Prostate gland (tissue), 2 donors: ENCODE measurements at regions not wholly inside any gene's neighbourhood (a gene's known extent, or its start where the extent isn't known, plus 50 kb on each side); places are given as distances from the start of the nearest gene placed in this dataset.
"Not testable (repeated sequence)": the region's sequence is repeated elsewhere in the genome, so short reads cannot be mapped to it uniquely, and the experiment has no call there.

ENCODE experiments used
- DNase-seq: peaks from one replicate; pipeline ENCODE4 v3.0.0-alpha.2; 2019; ENCODE audit warnings: low spot score
- H3K27ac ChIP-seq, 2 donors: fragments of 200-600 bp; sonication (generic); 2 replicates each; pipeline ENCODE4 v1.5.1; 2017 to 2019
- H3K27me3 ChIP-seq: fragments of 200-600 bp; sonication (generic); replicated peaks from 2 replicates; pipeline ENCODE4 v1.5.1; 2019; ENCODE audit not compliant: insufficient read depth
- H3K36me3 ChIP-seq, 2 donors: fragments of 200-600 bp; sonication (generic); 1 replicate in 1 of 2; 2 replicates in 1 of 2; pipeline versions ENCODE4 v1.5.1 to v1.8.1; 2017 to 2019
- H3K4me1 ChIP-seq: fragments of 200-600 bp; sonication (generic); replicated peaks from 2 replicates; pipeline ENCODE4 v1.5.1; 2019
- H3K4me3 ChIP-seq, 2 donors: fragments of 200-600 bp; sonication (generic); 2 replicates each; pipeline ENCODE4 v1.5.1; 2017 to 2019
- H3K9me3 ChIP-seq: fragments of 200-600 bp; sonication (generic); 2 replicates; pipeline ENCODE4 v1.5.1; 2017
- CTCF ChIP-seq, 4 experiments: fragments of 200-600 bp in 2 of 4; fragments of 450-650 bp in 2 of 4; sonication (generic) in 2 of 4; IDR thresholded peaks; 1 replicate in 3 of 4; 2 replicates in 1 of 4; pipeline ENCODE4 v1.5.1; 2016 to 2019; ENCODE audit warnings: antibody characterized with exemption in 4 of 4, mild to moderate bottlenecking in 2 of 4, moderate library complexity in 2 of 4
- POLR2A ChIP-seq: fragments of 450-650 bp; IDR thresholded peaks from one replicate; pipeline ENCODE4 v1.6.1; 2016; ENCODE audit warnings: antibody characterized with exemption, mild to moderate bottlenecking
- POLR2AphosphoS5 ChIP-seq: sonication (generic); formaldehyde crosslinking; IDR thresholded peaks from one replicate; pipeline ENCODE4 v1.6.1; 2017; ENCODE audit warnings: antibody characterized with exemption
- WGBS: methylation state at CpG from one replicate; pipeline ENCODE4 v1.1.5; 2018; 5-methylcytosine and 5-hydroxymethylcytosine counted together
- intact Hi-C: fragments of 100-400 bp; cut with DNase I; formaldehyde crosslinking; loops from one replicate; pipeline ENCODE4 v1.14.2; 2022

GRCh38 chr13:110818747-110819146 is 96.1 kb downstream of the ANKRD10 start:
- Histone ChIP-seq H3K27ac (no peak overlapping the region), H3K4me1 (no peaks in the 10 kb centered on the region), H3K27me3 (no peaks in the 10 kb centered on the region), H3K36me3 (no peaks in the 10 kb centered on the region), H3K9me3 (no peaks in the 10 kb centered on the region), H3K4me3 (no peak overlapping the region)
- no peak for TF ChIP-seq POLR2A
- TF ChIP-seq CTCF (IDR thresholded peaks at IDR 0.05) = no peak
- TF ChIP-seq POLR2AphosphoS5 = no peak
- intact Hi-C loops = loop anchor here (2.0 to 5.0 kb wide), 3 partner anchors 99 to 226 kb away; partner anchors contain the start of gene ANKRD10
- DNase-seq = no peak
- WGBS = 82% methylated on average over 8 of the region's 8 CpGs

GRCh38 chr13:110819203-110820014 is 95.5 kb downstream of the ANKRD10 start:
- no peaks in the 10 kb centered on the region for H3K27me3 ChIP-seq
- H3K27ac ChIP-seq = no peak overlapping the region
- peak; percentile 95 to 96 (median 96) for TF ChIP-seq CTCF (IDR thresholded peaks at IDR 0.05)
- no peak for TF ChIP-seq POLR2A
- TF ChIP-seq POLR2AphosphoS5 = peak; percentile 45
- peak; percentile 67 for DNase-seq
- no peaks in the 10 kb centered on the region for H3K4me1 ChIP-seq
- WGBS = 35% methylated on average over 17 of the region's 17 CpGs
- intact Hi-C loops = loop anchor here (2.0 to 5.0 kb wide), 3 partner anchors 98 to 227 kb away; partner anchors contain the start of gene ANKRD10
- no peaks in the 10 kb centered on the region for H3K9me3 ChIP-seq
- no peak overlapping the region for H3K4me3 ChIP-seq
- H3K36me3 ChIP-seq = no peaks in the 10 kb centered on the region

- DNase-seq = no peak
- Histone ChIP-seq H3K27me3 (no peaks in the 10 kb centered on the region), H3K4me3 (no peak overlapping the region), H3K27ac (no peak overlapping the region), H3K4me1 (no peaks in the 10 kb centered on the region), H3K9me3 (no peaks in the 10 kb centered on the region), H3K36me3 (no peaks in the 10 kb centered on the region)
- intact Hi-C loops = no loop called here
- TF ChIP-seq POLR2AphosphoS5 (no peak), CTCF (IDR thresholded peaks at IDR 0.05) (no peak), POLR2A (no peak)
- 69% methylated on average over 9 of the region's 9 CpGs for WGBS
These were observed 94.5 kb downstream of the ANKRD10 start for GRCh38 chr13:110820322-110820721.

- H3K36me3 ChIP-seq, H3K9me3 ChIP-seq, H3K27me3 ChIP-seq, H3K4me1 ChIP-seq, DNase-seq, H3K27ac ChIP-seq, intact Hi-C loops, H3K4me3 ChIP-seq: not testable (repeated sequence)
- WGBS = 94% methylated on average over 25 of the region's 25 CpGs
These were observed 92.8 kb downstream of the ANKRD10 start for GRCh38 chr13:110821837-110822668.

GRCh38 chr13:110822669-110822945 is 92.3 kb downstream of the ANKRD10 start:
- TF ChIP-seq POLR2AphosphoS5 (no peak), CTCF (IDR thresholded peaks at IDR 0.05) (no peak), POLR2A (no peak)
- Histone ChIP-seq H3K27ac (no peak overlapping the region), H3K27me3 (no peaks in the 10 kb centered on the region), H3K4me1 (no peaks in the 10 kb centered on the region), H3K4me3 (no peak overlapping the region), H3K36me3 (no peaks in the 10 kb centered on the region), H3K9me3 (no peaks in the 10 kb centered on the region)
- WGBS = 86% methylated on average over 10 of the region's 10 CpGs
- intact Hi-C loops = no loop called here
- no peak for DNase-seq
